ENCODE measurements at regions not wholly inside any gene's neighbourhood (a gene's known extent, or its start where the extent isn't known, plus 50 kb on each side); places are given as distances from the start of the nearest gene placed in this dataset.

DNA sequence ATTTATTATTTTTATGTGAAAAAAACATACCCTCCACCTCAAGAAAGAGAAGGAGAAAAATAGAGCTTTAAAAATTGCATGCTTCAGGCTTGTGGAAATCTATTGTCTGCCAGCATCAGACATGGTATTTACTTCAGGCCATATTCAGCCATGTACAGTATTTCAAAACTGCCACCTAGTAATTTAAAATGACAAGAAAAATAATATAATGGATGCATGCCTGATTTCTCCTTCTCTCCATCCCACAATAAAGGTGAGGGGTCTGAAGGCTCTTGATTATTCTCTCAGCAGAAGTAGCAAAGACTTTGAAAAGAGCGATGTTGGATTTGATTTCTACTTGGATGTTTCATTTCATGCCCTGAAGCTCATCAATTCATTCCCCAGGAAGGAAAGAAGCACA is 250.7 kb downstream of the TBC1D4 start:
- ATAC-seq (no peak), DNase-seq (no peak)
- Mint-ChIP-seq H3K4me3 (no peak overlapping the region), H3K36me3 (no peaks in the 10 kb centered on the region), H3K9me3 (peaks cover 0 to 6% (median 0%) of the 10 kb centered on the region in 9 donors), H3K27ac (no peak overlapping the region), H3K27me3 (peaks cover 0 to 3% (median 0%) of the 10 kb centered on the region in 5 donors), H3K4me1 (no peaks in the 10 kb centered on the region)
- POLR2A ChIA-PET, result no interaction called here

DNA sequence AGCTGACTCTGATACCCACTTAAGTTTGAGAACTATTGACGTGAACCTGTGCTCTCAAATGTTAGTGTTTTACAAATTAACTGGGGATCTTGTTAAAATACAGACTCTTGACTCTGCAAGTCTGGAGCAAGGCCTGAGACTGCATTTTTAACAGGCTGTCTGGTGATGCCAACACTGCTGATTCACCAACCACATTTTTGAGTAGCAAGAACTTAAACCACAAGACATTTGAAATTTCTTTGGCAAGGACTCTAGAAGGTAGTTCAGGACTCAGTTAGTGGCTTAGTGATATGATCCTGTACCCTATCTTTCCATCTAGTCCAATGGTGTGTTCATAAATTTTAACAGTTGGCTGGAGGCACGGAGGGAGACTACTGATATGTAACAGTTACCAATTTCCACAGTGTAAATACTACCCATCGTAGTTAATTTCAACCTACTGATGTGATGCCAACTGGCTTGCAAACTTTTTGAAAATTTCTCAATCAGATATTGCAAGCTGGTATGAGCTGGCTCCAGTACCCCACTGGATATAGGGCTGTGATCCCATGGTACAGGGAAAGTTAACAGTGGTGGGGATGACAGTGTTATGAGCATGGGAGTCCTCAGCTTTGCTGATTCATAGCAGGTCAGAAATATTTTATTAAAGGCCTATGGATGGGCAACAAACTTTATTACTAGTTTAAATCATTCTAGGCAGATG is 255.1 kb downstream of the TBC1D4 start:
- POLR2A ChIA-PET, result interaction anchor here (0.6 kb wide), 1 partner anchor 520 kb away, joined by 3 read pairs; no protein-coding TSS in a partner anchor
- Mint-ChIP-seq H3K36me3 (no peaks in the 10 kb centered on the region), H3K27me3 (peaks cover 0 to 6% (median 0%) of the 10 kb centered on the region in 5 donors), H3K27ac (no peak overlapping the region), H3K4me3 (no peak overlapping the region), H3K9me3 (no peaks in the 10 kb centered on the region), H3K4me1 (no peaks in the 10 kb centered on the region)
- DNase-seq (no peak), ATAC-seq (no peak)

GRCh38 chr13:75226092-75226491 is 255.9 kb downstream of the TBC1D4 start:
- ATAC-seq (no peak), DNase-seq (no peak)
- Mint-ChIP-seq H3K27me3 (peaks cover 0 to 9% (median 0%) of the 10 kb centered on the region in 5 donors), H3K9me3 (no peaks in the 10 kb centered on the region), H3K4me3 (no peak overlapping the region), H3K4me1 (no peaks in the 10 kb centered on the region), H3K27ac (no peak overlapping the region), H3K36me3 (no peaks in the 10 kb centered on the region)
- POLR2A ChIA-PET, result no interaction called here

GRCh38 chr13:75225288-75226032 is 256.5 kb downstream of the TBC1D4 start:
- Mint-ChIP-seq H3K9me3 (no peaks in the 10 kb centered on the region), H3K4me1 (no peaks in the 10 kb centered on the region)

DNA sequence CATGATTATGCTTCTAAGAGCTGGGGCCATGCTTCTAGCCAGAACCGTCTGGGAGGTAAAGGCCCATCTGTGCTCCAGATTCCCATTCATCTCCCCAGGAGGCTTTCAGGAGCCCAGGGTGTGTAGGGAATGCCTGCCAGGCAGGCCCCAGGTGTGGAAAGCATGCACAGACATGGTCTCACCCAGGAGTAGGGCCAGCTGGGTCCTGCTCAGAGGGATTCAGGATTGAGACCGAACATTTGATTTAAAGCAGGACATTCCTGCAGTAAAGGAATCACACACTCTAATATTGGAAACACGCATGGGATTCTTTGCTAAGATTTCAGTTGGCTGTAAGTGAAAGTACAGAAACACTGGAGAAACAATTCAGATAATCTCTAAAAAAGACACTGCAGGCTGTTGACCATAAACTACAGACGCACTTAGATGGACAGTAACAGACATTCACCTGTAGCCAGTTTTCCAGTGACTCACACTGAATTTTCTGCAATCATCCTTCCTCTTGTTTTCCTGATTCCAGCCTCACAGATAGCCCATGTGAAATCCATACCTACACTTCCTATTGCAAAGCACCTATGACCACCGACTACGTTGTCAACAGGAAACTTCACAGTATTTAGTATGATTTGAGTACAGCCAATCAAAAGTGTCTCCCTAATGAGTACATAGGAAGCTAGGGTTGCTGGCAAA is 257.8 kb downstream of the TBC1D4 start:
- Mint-ChIP-seq H3K27me3 (peaks cover 5 to 28% (median 7%) of the 10 kb centered on the region in 5 donors), H3K4me3 (no peak overlapping the region), H3K27ac (no peak overlapping the region), H3K9me3 (no peaks in the 10 kb centered on the region), H3K36me3 (no peaks in the 10 kb centered on the region), H3K4me1 (peaks cover 2 to 9% (median 7%) of the 10 kb centered on the region in 4 donors)
- DNase-seq, result no peak
- POLR2A ChIA-PET, result no interaction called here
- ATAC-seq, result no peak

More at GRCh38 chr13:75225288-75226032, 256.5 kb downstream of the TBC1D4 start:
- Mint-ChIP-seq H3K36me3 (no peaks in the 10 kb centered on the region), H3K4me3 (no peak overlapping the region), H3K27ac (no peak overlapping the region), H3K27me3 (peaks cover 0 to 16% (median 0%) of the 10 kb centered on the region in 5 donors)
- DNase-seq (no peak), ATAC-seq (no peak)
- POLR2A ChIA-PET, result no interaction called here

GRCh38 chr13:75222031-75222430 is 259.9 kb downstream of the TBC1D4 start:
- ATAC-seq (no peak), DNase-seq (no peak)
- Mint-ChIP-seq H3K27me3 (peaks cover 8 to 49% (median 18%) of the 10 kb centered on the region in 5 donors), H3K4me1 (peaks cover 2 to 10% (median 7%) of the 10 kb centered on the region in 4 donors), H3K9me3 (no peaks in the 10 kb centered on the region), H3K36me3 (no peaks in the 10 kb centered on the region), H3K27ac (no peak overlapping the region), H3K4me3 (no peak overlapping the region)
- POLR2A ChIA-PET, result no interaction called here

GRCh38 chr13:75220861-75221260 is 261.1 kb downstream of the TBC1D4 start:
- ATAC-seq, result no peak
- no peak for DNase-seq
- POLR2A ChIA-PET, result no interaction called here
- Mint-ChIP-seq H3K4me1 (peaks cover 2 to 10% (median 7%) of the 10 kb centered on the region in 4 donors), H3K36me3 (no peaks in the 10 kb centered on the region), H3K9me3 (no peaks in the 10 kb centered on the region), H3K4me3 (no peak overlapping the region), H3K27me3 (peaks cover 8 to 53% (median 22%) of the 10 kb centered on the region in 5 donors), H3K27ac (no peak overlapping the region)

DNA sequence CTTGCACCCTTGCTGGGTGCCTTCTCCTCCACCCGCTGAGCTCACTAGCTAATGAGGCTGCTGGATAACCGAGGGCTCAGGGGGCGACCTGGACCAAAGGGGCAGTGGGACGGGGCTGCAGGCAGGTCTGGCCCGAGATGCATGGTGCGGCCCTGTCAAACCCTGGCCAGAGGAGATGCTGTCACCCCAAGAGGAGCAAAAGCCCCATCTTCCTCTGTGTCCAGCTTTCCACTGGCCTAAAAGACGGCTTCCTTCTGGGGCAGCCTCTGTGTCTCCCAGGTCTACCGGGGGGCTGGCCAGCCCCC is 261.8 kb downstream of the TBC1D4 start:
- peaks cover 8 to 51% (median 23%) of the 10 kb centered on the region in 5 donors for H3K27me3 Mint-ChIP-seq
- H3K36me3 Mint-ChIP-seq, result no peaks in the 10 kb centered on the region
- peak overlapping the region in 1 of 10 donors; percentile 55 for H3K4me3 Mint-ChIP-seq
- no peak for DNase-seq
- POLR2A ChIA-PET, result interaction anchor here (0.8 to 1.0 kb wide), 3 partner anchors 933 to 1465 kb away, joined by 3 read pairs; no protein-coding TSS in a partner anchor
- ATAC-seq, result no peak
- peaks cover 2 to 10% (median 7%) of the 10 kb centered on the region in 4 donors for H3K4me1 Mint-ChIP-seq
- no peaks in the 10 kb centered on the region for H3K9me3 Mint-ChIP-seq
- H3K27ac Mint-ChIP-seq, result no peak overlapping the region

GRCh38 chr13:75219479-75220237 is 262.3 kb downstream of the TBC1D4 start:
- ATAC-seq (peak; percentile 96 to 100), DNase-seq (peak; percentile 61 to 89 (median 81))
- H3K27ac Mint-ChIP-seq, result peak overlapping the region in 5 of 10 donors; percentile 6 to 57 (median 10)
- peaks cover 8 to 47% (median 23%) of the 10 kb centered on the region in 5 donors for H3K27me3 Mint-ChIP-seq
- no peaks in the 10 kb centered on the region for H3K36me3 Mint-ChIP-seq
- H3K9me3 Mint-ChIP-seq, result no peaks in the 10 kb centered on the region
- peak overlapping the region; percentile 3 to 78 (median 58) for H3K4me3 Mint-ChIP-seq
- POLR2A ChIA-PET, result interaction anchor here (0.8 to 1.0 kb wide), 3 partner anchors 932 to 1465 kb away, joined by 3 read pairs; no protein-coding TSS in a partner anchor
- H3K4me1 Mint-ChIP-seq, result peaks cover 2 to 10% (median 7%) of the 10 kb centered on the region in 4 donors

- POLR2A ChIA-PET, result no interaction called here
- Mint-ChIP-seq H3K4me1 (peaks cover 2 to 10% (median 7%) of the 10 kb centered on the region in 4 donors), H3K9me3 (no peaks in the 10 kb centered on the region), H3K4me3 (no peak overlapping the region), H3K27me3 (peaks cover 8 to 47% (median 23%) of the 10 kb centered on the region in 5 donors), H3K27ac (no peak overlapping the region), H3K36me3 (no peaks in the 10 kb centered on the region)
- no peak for ATAC-seq
- no peak for DNase-seq
Observed at GRCh38 chr13:75217949-75218348, 264.0 kb downstream of the TBC1D4 start.

DNA sequence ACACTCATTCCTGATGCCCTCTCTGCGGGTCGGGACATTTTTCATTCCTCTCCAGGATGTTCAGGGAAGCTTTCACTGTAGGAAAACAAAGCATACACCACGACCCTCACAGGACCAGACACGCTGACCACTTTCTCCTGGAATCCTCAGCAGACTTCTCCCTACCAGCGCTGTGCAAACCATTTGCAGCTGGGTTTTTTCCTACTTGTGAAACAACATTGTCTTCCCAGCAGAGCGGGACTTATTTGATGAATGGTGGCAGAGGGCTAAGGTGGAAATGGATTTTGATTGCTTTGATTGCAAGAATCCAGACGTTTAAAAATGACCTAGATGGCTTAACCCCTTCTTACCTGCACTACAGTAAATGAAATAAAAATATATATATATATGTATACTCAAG is 265.9 kb downstream of the TBC1D4 start:
- H3K27ac Mint-ChIP-seq, result peak overlapping the region in 1 of 10 donors; percentile 17
- POLR2A ChIA-PET, result interaction anchor here (0.5 kb wide), 1 partner anchor 489 kb away, joined by 3 read pairs; no protein-coding TSS in a partner anchor
- no peak for DNase-seq
- peaks cover 11 to 44% (median 23%) of the 10 kb centered on the region in 5 donors for H3K27me3 Mint-ChIP-seq
- ATAC-seq, result no peak
- no peak overlapping the region for H3K4me3 Mint-ChIP-seq
- peaks cover 2 to 10% (median 7%) of the 10 kb centered on the region in 4 donors for H3K4me1 Mint-ChIP-seq
- no peaks in the 10 kb centered on the region for H3K9me3 Mint-ChIP-seq
- H3K36me3 Mint-ChIP-seq, result no peaks in the 10 kb centered on the region

DNA sequence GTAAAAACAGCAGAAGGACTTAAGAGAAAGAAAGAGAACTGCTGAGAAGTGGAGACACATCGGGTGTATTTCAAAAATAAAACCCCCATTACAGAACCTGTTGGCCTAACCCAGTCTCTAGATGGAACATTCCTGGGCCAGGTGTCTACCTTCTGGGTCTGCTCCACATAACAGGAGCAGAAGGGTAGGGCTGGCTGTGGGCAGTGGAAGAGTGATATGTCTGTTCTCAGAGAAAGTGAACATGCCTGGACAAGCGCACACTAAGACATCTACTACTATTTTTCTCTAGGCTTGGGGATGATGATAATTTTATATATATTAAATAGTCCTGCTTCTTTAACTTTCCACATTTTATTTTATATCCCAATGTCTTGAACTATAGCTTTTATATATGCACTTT is 267.1 kb downstream of the TBC1D4 start:
- peaks cover 10 to 38% (median 22%) of the 10 kb centered on the region in 5 donors for H3K27me3 Mint-ChIP-seq
- no peaks in the 10 kb centered on the region for H3K9me3 Mint-ChIP-seq
- H3K36me3 Mint-ChIP-seq, result no peaks in the 10 kb centered on the region
- H3K27ac Mint-ChIP-seq, result no peak overlapping the region
- H3K4me1 Mint-ChIP-seq, result peaks cover 1 to 8% (median 5%) of the 10 kb centered on the region in 4 donors
- ATAC-seq, result no peak
- no peak for DNase-seq
- POLR2A ChIA-PET, result no interaction called here
- no peak overlapping the region for H3K4me3 Mint-ChIP-seq
